Liver (tissue), 8 donors: ENCODE measurements at regions not wholly inside any gene's neighbourhood (a gene's known extent, or its start where the extent isn't known, plus 50 kb on each side); places are given as distances from the start of the nearest gene placed in this dataset.

Experiments
- DNase-seq: peaks from one replicate; pipeline ENCODE4 v3.0.0-alpha.2; 2017; ENCODE audit warnings: low spot score
- H3K27ac ChIP-seq, 2 donors: one replicate each; pipeline ENCODE4 v1.7.0; 2013; ENCODE audit warnings: inconsistent platforms in 2 of 2, low read length in 2 of 2, control low read depth in 1 of 2, low read depth in 1 of 2, mild to moderate bottlenecking in 1 of 2
- H3K27me3 ChIP-seq, 4 donors: one replicate each; pipeline versions ENCODE4 v1.6.1 to v1.7.0; 2013; ENCODE audit warnings: low read length in 3 of 4, inconsistent platforms in 1 of 4, mild to moderate bottlenecking in 1 of 4, moderate library complexity in 1 of 4; ENCODE audit not compliant: control insufficient read depth in 4 of 4, insufficient read depth in 4 of 4
- H3K36me3 ChIP-seq, 4 donors: one replicate each; pipeline versions ENCODE4 v1.6.1 to v1.7.0; 2013; ENCODE audit warnings: low read length in 3 of 4, mild to moderate bottlenecking in 3 of 4, low read depth in 1 of 4, moderate library complexity in 1 of 4; ENCODE audit not compliant: control insufficient read depth in 4 of 4, insufficient read depth in 3 of 4
- H3K4me1 ChIP-seq, 4 donors: one replicate each; pipeline versions ENCODE4 v1.6.1 to v1.7.0; 2013; ENCODE audit warnings: low read length in 3 of 4, mild to moderate bottlenecking in 3 of 4, moderate library complexity in 1 of 4; ENCODE audit not compliant: control insufficient read depth in 4 of 4, insufficient read depth in 4 of 4
- H3K4me3 ChIP-seq, 3 donors: one replicate each; pipeline versions ENCODE4 v1.6.1 to v1.7.0; 2013; ENCODE audit warnings: low read length in 3 of 3, control low read depth in 1 of 3, low read depth in 1 of 3, mild to moderate bottlenecking in 1 of 3
- H3K9ac ChIP-seq, 2 donors: one replicate each; pipeline ENCODE4 v1.7.0; 2013; ENCODE audit warnings: low read length in 2 of 2, mild to moderate bottlenecking in 2 of 2, moderate library complexity in 2 of 2, control low read depth in 1 of 2, low read depth in 1 of 2
- H3K9me3 ChIP-seq, 4 donors: one replicate each; pipeline versions ENCODE4 v1.6.1 to v1.7.0; 2013; ENCODE audit warnings: low read length in 3 of 4; ENCODE audit not compliant: control insufficient read depth in 4 of 4
- EGR1 ChIP-seq, 2 donors: IDR thresholded peaks; 2 replicates each; pipeline ENCODE4 v1.6.1; 2016 to 2018; ENCODE audit warnings: antibody characterized with exemption in 2 of 2, low read depth in 2 of 2
- FOXA1 ChIP-seq: IDR thresholded peaks from 2 replicates; pipeline ENCODE4 v1.6.1; 2016; ENCODE audit warnings: antibody characterized with exemption
- FOXA2 ChIP-seq: IDR thresholded peaks from 2 replicates; pipeline ENCODE4 v1.6.1; 2016; ENCODE audit warnings: antibody characterized with exemption
- GABPA ChIP-seq, 2 donors: IDR thresholded peaks in 1 of 2; conservative IDR thresholded peaks in 1 of 2; 2 replicates each; pipeline ENCODE4 v1.6.1; 2016; ENCODE audit warnings: antibody characterized with exemption in 2 of 2, mild to moderate bottlenecking in 1 of 2, moderate library complexity in 1 of 2
- HNF4A ChIP-seq, 2 donors: conservative IDR thresholded peaks; 2 replicates each; pipeline ENCODE4 v1.6.1; 2016; ENCODE audit warnings: antibody characterized with exemption in 2 of 2, mild to moderate bottlenecking in 2 of 2
- HNF4G ChIP-seq: IDR thresholded peaks from 2 replicates; pipeline ENCODE4 v1.6.1; 2016; ENCODE audit warnings: antibody characterized with exemption
- JUND ChIP-seq, 2 donors: IDR thresholded peaks; 2 replicates each; pipeline ENCODE4 v1.6.1; 2016; ENCODE audit warnings: antibody characterized with exemption in 2 of 2
- NR2F2 ChIP-seq: IDR thresholded peaks from 2 replicates; pipeline ENCODE4 v1.6.1; 2016; ENCODE audit warnings: antibody characterized with exemption
- RAD21 ChIP-seq, 2 donors: IDR thresholded peaks; 2 replicates each; pipeline ENCODE4 v1.6.1; 2016; ENCODE audit warnings: antibody characterized with exemption in 2 of 2, mild to moderate bottlenecking in 2 of 2
- RXRA ChIP-seq, 2 donors: IDR thresholded peaks; 2 replicates each; pipeline ENCODE4 v1.6.1; 2017 to 2018; ENCODE audit warnings: antibody characterized with exemption in 2 of 2, mild to moderate bottlenecking in 1 of 2
- YY1 ChIP-seq: IDR thresholded peaks from 2 replicates; pipeline ENCODE4 v1.6.1; 2016; ENCODE audit warnings: antibody characterized with exemption, mild to moderate bottlenecking
- WGBS: extraction: QIAGEN DNeasy Blood & Tissue Kit; methylation state at CpG from one replicate; pipeline ENCODE4 v1.1.7; 2013; 5-methylcytosine and 5-hydroxymethylcytosine counted together
- TF ChIP-seq, protein P1 (sequence below): IDR thresholded peaks from 2 replicates; pipeline ENCODE4 v1.6.1; 2016; ENCODE audit warnings: antibody characterized with exemption
- TF ChIP-seq, protein P2 (sequence below): IDR thresholded peaks from 2 replicates; pipeline ENCODE4 v1.6.1; 2016; ENCODE audit warnings: antibody characterized with exemption, mild to moderate bottlenecking
- TF ChIP-seq, protein P3 (sequence below): IDR thresholded peaks from 2 replicates; pipeline ENCODE4 v1.6.1; 2016; ENCODE audit warnings: antibody characterized with exemption
- TF ChIP-seq, protein P4 (sequence below): fragments of 150-350 bp; IDR thresholded peaks from 2 replicates; pipeline ENCODE4 v1.5.1; 2017; ENCODE audit warnings: improper control_type of control experiment, low read depth, low read length; ENCODE audit not compliant: missing input control
- donor health status: healthy.
- donor health status: healthy.
- donor health status: healthy.
- donor health status: healthy.
- donor health status: healthy.

DNA sequence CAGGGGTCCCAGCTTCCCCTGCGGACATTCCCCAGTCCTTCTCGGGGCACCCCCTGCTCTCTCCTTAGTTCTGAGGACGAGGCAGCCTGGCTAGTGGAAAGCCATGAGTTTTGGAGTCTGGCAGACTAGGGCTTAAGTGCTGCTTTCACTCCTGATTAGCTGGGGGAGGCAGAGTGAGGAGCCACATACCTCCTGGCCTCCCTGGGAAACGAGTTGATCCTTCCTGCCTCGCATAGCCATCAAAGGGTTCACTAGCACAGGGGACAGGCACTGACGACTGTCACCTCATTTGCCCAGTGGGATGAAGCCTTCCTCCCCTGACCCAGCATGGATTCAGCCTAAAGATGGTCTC is 402.5 kb downstream of the RPS24 start:
- TF ChIP-seq FOXA2 (no peak), GABPA (IDR thresholded peaks at IDR 0.05 in 1 of 2, conservative IDR thresholded peaks at IDR 0.05 in 1 of 2) (no peak), YY1 (no peak), HNF4G (no peak)
- DNase-seq = no peak
- Histone ChIP-seq H3K4me3 (no peak overlapping the region), H3K9me3 (no peaks in the 10 kb centered on the region), H3K27ac (no peak overlapping the region), H3K36me3 (no peaks in the 10 kb centered on the region), H3K27me3 (no peaks in the 10 kb centered on the region), H3K4me1 (peaks cover 2 to 11% (median 5%) of the 10 kb centered on the region in 4 donors), H3K9ac (no peak overlapping the region)
- 82% methylated on average over 6 of the region's 6 CpGs for WGBS

DNA sequence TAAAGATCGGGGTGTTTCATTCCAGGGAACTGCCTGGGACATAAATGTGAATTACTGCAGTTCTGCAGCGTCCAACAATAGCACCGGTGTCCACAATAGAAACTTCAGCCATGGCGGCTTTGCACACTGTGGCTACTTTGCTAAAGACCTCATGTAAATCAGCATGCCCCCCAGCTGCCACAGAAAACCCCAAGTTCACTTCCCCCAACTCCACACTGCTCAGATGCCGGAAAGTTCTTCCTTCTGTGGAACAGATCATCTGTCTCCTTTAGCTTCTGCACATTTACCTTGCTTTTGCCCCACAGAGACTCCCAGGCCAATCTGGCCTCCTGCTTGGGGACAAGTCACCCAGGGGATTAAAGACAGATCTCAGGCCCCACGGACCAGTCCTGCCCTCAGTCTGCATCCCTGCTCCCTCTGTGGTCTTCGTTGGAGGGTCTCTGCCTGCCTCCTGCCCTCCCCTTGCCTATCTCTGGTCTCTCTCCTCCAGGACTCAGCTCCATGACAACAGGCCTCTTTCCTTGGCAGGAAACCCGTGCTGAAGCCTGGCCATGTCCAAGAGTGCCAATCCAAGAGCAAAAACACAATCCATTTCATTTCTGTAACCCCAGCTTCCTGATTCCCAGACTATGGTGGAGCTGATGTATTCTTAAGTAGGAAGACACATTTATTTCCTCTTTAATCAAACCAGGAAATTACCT is 403.2 kb downstream of the RPS24 start:
- DNase-seq = no peak
- Histone ChIP-seq H3K4me1 (peaks cover 2 to 11% (median 5%) of the 10 kb centered on the region in 4 donors), H3K36me3 (no peaks in the 10 kb centered on the region), H3K9ac (no peak overlapping the region), H3K4me3 (no peak overlapping the region), H3K27me3 (no peaks in the 10 kb centered on the region), H3K9me3 (no peaks in the 10 kb centered on the region), H3K27ac (no peak overlapping the region)
- 84% methylated on average over 8 of the region's 8 CpGs for WGBS
- TF ChIP-seq, protein P1, sequence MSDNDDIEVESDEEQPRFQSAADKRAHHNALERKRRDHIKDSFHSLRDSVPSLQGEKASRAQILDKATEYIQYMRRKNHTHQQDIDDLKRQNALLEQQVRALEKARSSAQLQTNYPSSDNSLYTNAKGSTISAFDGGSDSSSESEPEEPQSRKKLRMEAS = no peak
- no peak for TF ChIP-seq RAD21 (IDR thresholded peaks at IDR 0.05)
- TF ChIP-seq, protein P2, sequence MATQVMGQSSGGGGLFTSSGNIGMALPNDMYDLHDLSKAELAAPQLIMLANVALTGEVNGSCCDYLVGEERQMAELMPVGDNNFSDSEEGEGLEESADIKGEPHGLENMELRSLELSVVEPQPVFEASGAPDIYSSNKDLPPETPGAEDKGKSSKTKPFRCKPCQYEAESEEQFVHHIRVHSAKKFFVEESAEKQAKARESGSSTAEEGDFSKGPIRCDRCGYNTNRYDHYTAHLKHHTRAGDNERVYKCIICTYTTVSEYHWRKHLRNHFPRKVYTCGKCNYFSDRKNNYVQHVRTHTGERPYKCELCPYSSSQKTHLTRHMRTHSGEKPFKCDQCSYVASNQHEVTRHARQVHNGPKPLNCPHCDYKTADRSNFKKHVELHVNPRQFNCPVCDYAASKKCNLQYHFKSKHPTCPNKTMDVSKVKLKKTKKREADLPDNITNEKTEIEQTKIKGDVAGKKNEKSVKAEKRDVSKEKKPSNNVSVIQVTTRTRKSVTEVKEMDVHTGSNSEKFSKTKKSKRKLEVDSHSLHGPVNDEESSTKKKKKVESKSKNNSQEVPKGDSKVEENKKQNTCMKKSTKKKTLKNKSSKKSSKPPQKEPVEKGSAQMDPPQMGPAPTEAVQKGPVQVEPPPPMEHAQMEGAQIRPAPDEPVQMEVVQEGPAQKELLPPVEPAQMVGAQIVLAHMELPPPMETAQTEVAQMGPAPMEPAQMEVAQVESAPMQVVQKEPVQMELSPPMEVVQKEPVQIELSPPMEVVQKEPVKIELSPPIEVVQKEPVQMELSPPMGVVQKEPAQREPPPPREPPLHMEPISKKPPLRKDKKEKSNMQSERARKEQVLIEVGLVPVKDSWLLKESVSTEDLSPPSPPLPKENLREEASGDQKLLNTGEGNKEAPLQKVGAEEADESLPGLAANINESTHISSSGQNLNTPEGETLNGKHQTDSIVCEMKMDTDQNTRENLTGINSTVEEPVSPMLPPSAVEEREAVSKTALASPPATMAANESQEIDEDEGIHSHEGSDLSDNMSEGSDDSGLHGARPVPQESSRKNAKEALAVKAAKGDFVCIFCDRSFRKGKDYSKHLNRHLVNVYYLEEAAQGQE = no peak
- no peak for TF ChIP-seq NR2F2
- TF ChIP-seq, protein P3, sequence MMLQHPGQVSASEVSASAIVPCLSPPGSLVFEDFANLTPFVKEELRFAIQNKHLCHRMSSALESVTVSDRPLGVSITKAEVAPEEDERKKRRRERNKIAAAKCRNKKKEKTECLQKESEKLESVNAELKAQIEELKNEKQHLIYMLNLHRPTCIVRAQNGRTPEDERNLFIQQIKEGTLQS = no peak
- TF ChIP-seq JUND (IDR thresholded peaks at IDR 0.05) = no peak
- TF ChIP-seq FOXA1 = no peak
- no peak for TF ChIP-seq EGR1 (IDR thresholded peaks at IDR 0.05; ENCODE audit: low read depth in 2 of 2)
- TF ChIP-seq HNF4A (conservative IDR thresholded peaks at IDR 0.05) = no peak
- TF ChIP-seq, protein P4, sequence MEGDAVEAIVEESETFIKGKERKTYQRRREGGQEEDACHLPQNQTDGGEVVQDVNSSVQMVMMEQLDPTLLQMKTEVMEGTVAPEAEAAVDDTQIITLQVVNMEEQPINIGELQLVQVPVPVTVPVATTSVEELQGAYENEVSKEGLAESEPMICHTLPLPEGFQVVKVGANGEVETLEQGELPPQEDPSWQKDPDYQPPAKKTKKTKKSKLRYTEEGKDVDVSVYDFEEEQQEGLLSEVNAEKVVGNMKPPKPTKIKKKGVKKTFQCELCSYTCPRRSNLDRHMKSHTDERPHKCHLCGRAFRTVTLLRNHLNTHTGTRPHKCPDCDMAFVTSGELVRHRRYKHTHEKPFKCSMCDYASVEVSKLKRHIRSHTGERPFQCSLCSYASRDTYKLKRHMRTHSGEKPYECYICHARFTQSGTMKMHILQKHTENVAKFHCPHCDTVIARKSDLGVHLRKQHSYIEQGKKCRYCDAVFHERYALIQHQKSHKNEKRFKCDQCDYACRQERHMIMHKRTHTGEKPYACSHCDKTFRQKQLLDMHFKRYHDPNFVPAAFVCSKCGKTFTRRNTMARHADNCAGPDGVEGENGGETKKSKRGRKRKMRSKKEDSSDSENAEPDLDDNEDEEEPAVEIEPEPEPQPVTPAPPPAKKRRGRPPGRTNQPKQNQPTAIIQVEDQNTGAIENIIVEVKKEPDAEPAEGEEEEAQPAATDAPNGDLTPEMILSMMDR = no peak
- no peak for TF ChIP-seq HNF4G
- TF ChIP-seq FOXA2 = no peak
- TF ChIP-seq RXRA (IDR thresholded peaks at IDR 0.05) = no peak
